BLaER1 treated with 17β-estradiol and CSF1 and Interleukin-3, amounts not matched to agents 10 nM and 100 nM (cell line): ENCODE measurements at regions not wholly inside any gene's neighbourhood (a gene's known extent, or its start where the extent isn't known, plus 50 kb on each side); places are given as distances from the start of the nearest gene placed in this dataset.

Experiments used
- H3K27ac ChIP-seq, 11 experiments: shearing (Covaris generic); formaldehyde crosslinking; 2 replicates each; pipeline ENCODE4 v1.8.1; 2022
- H3K27me3 ChIP-seq, 11 experiments: shearing (Covaris generic); formaldehyde crosslinking; 2 replicates each; pipeline ENCODE4 v1.8.1; 2022
- H3K36me3 ChIP-seq, 11 experiments: shearing (Covaris generic); formaldehyde crosslinking; 2 replicates each; pipeline ENCODE4 v1.8.1; 2022
- H3K4me1 ChIP-seq, 10 experiments: shearing (Covaris generic); formaldehyde crosslinking; 2 replicates each; pipeline ENCODE4 v1.8.1; 2022
- H3K4me2 ChIP-seq, 11 experiments: shearing (Covaris generic); formaldehyde crosslinking; 2 replicates each; pipeline ENCODE4 v1.8.1; 2022
- H3K4me3 ChIP-seq, 10 experiments: shearing (Covaris generic); formaldehyde crosslinking; 2 replicates each; pipeline ENCODE4 v1.8.1; 2022
- H3K9ac ChIP-seq, 11 experiments: shearing (Covaris generic); formaldehyde crosslinking; 2 replicates each; pipeline ENCODE4 v1.8.1; 2022
- H3K9me3 ChIP-seq, 11 experiments: shearing (Covaris generic); formaldehyde crosslinking; replicated peaks in 1 of 11; 2 replicates each; pipeline ENCODE4 v1.8.1; 2022
- H4K20me1 ChIP-seq, 11 experiments: shearing (Covaris generic); formaldehyde crosslinking; 2 replicates each; pipeline ENCODE4 v1.8.1; 2022
- Cebpa-rat ChIP-seq, 11 experiments: shearing (Covaris generic); IDR thresholded peaks; 2 replicates each; pipeline ENCODE4 v1.8.1; 2022

DNA sequence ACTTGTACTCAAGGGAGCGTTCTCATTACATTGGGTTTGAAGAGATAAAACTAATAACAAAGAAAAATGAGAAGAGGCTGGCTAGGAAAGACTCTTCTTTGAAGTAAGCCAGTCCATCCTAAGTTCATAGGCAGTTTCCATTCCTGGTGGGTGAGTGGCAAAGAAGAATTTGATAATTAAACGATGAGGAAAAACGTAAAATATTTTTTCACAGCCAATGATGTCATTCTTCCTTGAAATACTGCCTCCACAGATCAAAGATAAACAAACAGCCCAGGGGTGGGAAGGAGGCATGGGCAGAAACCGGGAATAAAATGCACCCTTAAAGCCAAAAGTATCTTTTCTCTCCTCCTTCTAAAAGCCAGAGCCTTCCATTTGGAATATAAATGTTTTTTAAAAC is 346.6 kb downstream of the PMP22 start:
- H3K9ac ChIP-seq, result no peak overlapping the region
- no peak overlapping the region for H3K4me2 ChIP-seq

DNA sequence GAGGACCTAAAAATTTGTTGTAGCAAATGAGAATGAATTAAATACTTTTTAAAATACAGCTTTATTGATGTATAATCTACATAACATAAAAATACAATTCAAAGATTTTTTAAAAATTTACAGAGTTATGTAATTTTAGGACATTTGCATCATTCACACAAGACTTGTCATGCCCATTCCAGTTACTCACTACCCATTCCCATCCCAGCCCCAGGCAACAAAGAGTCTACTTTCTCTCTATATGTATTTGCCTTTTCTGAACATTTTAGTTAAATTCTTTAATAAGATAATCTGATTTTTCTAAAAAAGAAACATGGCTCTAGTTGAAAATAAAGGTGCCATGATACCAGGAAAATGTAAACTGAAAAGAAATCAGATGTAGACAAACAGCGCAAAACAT is 354.2 kb downstream of the PMP22 start:
- H3K27ac ChIP-seq, result no peak overlapping the region
- H3K36me3 ChIP-seq, result no peaks in the 10 kb centered on the region
- H3K9ac ChIP-seq, result no peak overlapping the region
- H3K4me3 ChIP-seq, result no peak overlapping the region
- H3K4me2 ChIP-seq, result no peak overlapping the region
- peaks cover 7 to 33% (median 13%) of the 10 kb centered on the region in 11 experiments; a peak in 21 of 22 replicates for H3K9me3 ChIP-seq
- no peaks in the 10 kb centered on the region for H4K20me1 ChIP-seq
- no peak for TF ChIP-seq Cebpa-rat (IDR thresholded peaks at IDR 0.05)
- H3K4me1 ChIP-seq, result peaks cover 0 to 4% (median 0%) of the 10 kb centered on the region in 10 experiments; a peak in 1 of 20 replicates
- no peaks in the 10 kb centered on the region for H3K27me3 ChIP-seq

More for the DNA sequence above, 346.6 kb downstream of the PMP22 start:
- no peaks in the 10 kb centered on the region for H3K36me3 ChIP-seq
- H4K20me1 ChIP-seq, result no peaks in the 10 kb centered on the region
- no peak for TF ChIP-seq Cebpa-rat (IDR thresholded peaks at IDR 0.05)
- H3K27ac ChIP-seq, result no peak overlapping the region
- no peaks in the 10 kb centered on the region for H3K27me3 ChIP-seq
- H3K4me3 ChIP-seq, result no peak overlapping the region
- H3K4me1 ChIP-seq, result no peaks in the 10 kb centered on the region
- peaks cover 15 to 38% (median 22%) of the 10 kb centered on the region in 11 experiments for H3K9me3 ChIP-seq

DNA sequence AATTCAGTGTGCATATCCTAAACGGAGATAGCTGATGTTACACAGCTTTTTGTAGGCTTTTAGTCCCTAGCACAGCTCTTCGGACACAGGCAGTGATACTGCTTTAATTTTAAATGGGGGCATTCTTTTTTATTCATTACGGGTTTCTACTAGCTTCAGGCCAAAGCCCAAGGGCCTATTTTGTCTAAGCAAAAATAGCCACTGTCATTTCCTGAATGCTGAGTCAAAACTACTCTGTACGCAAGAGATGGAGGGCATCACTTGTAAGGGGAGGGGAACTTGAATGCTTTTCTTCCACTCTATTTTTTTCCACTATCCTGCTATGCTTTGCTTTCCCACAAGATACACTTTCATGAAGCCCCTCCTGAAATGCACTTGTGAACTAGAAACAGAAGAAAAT is 360.7 kb downstream of the PMP22 start:
- no peaks in the 10 kb centered on the region for H3K27me3 ChIP-seq
- H3K4me3 ChIP-seq, result no peak overlapping the region
- H3K9ac ChIP-seq, result no peak overlapping the region
- H3K36me3 ChIP-seq, result no peaks in the 10 kb centered on the region
- no peaks in the 10 kb centered on the region for H4K20me1 ChIP-seq
- peak overlapping the region; percentile 40 to 63 (median 52) for H3K4me2 ChIP-seq
- H3K27ac ChIP-seq, result peak overlapping the region in 2 of 11 experiments; percentile 33 to 34; a peak in 4 of 22 replicates
- TF ChIP-seq Cebpa-rat (IDR thresholded peaks at IDR 0.05), result no peak
- peaks cover 7 to 16% (median 11%) of the 10 kb centered on the region in 10 experiments for H3K4me1 ChIP-seq
- peaks cover 4 to 19% (median 5%) of the 10 kb centered on the region in 11 experiments; a peak in 12 of 22 replicates for H3K9me3 ChIP-seq

DNA sequence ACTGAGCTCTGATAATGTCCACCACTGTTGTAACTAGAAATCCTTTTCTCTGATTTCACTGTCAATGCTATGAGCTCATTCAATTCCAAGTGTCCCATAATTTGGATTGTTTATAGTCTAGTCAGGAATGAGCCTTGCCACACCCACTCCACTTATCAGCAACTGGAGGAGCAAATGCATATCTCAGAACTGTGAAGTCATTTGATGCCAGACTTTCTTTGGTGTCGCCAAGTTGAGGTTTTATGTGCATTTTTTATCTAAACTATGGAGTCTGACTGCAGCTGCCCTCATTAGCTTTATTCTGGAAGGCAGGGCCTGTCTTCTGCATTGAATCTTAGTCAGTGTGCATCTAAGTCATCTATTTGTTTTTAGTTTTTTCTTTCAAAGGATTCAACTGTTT is 361.3 kb downstream of the PMP22 start:
- Histone ChIP-seq H4K20me1 (no peaks in the 10 kb centered on the region), H3K36me3 (no peaks in the 10 kb centered on the region), H3K9ac (no peak overlapping the region), H3K4me3 (no peak overlapping the region), H3K9me3 (peaks cover 4 to 22% (median 6%) of the 10 kb centered on the region in 11 experiments; a peak in 13 of 22 replicates), H3K27me3 (no peaks in the 10 kb centered on the region), H3K27ac (peak overlapping the region in 1 of 11 experiments; percentile 33; a peak in 2 of 22 replicates), H3K4me1 (peaks cover 7 to 16% (median 11%) of the 10 kb centered on the region in 10 experiments), H3K4me2 (peak overlapping the region; percentile 40 to 63 (median 52); a peak in 21 of 22 replicates)
- TF ChIP-seq Cebpa-rat (IDR thresholded peaks at IDR 0.05), result no peak

DNA sequence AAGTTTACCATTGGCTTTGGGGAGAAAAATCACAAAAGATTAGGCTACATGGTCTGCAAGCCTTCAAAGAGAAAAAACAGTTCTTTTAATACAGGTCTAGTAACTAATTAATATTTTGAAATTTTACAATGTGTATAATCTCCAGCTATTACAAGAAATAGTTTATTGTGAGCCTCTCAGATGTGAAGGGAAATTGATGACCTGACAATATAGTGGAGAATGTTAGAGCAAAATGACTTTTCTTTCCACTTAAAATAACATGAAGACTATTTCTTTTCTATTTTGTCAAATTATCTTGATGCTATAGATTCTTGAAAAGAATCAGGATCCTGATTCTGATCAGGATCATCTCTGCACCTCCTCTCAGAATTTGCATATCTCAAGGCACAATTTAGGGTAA is 362.3 kb downstream of the PMP22 start:
- TF ChIP-seq Cebpa-rat (IDR thresholded peaks at IDR 0.05), result no peak
- Histone ChIP-seq H3K27ac (no peak overlapping the region), H3K4me2 (no peak overlapping the region), H3K9me3 (peaks cover 6 to 33% (median 15%) of the 10 kb centered on the region in 11 experiments; a peak in 16 of 22 replicates), H3K36me3 (no peaks in the 10 kb centered on the region), H3K4me1 (peaks cover 7 to 16% (median 11%) of the 10 kb centered on the region in 10 experiments), H4K20me1 (no peaks in the 10 kb centered on the region), H3K27me3 (no peaks in the 10 kb centered on the region), H3K9ac (no peak overlapping the region), H3K4me3 (no peak overlapping the region)

DNA sequence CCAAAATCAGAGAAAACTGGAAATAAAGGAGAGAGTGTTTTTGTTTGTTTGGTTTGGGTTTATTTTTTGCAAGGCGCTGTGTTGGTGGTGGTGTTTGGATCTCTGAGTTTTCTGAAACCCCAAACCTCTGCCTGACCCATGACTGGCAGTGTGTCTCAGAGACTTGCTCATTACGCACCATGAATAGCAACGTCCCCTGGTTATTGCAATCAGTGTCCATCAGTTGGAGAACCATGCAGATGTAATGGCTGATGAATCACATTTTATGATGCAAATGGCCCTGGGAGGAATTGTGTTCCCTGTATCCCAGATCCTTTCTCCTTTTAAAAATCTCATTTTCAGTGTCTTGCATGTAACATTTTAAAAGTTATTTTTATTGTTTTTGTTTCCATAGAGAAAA is 362.8 kb downstream of the PMP22 start:
- no peaks in the 10 kb centered on the region for H4K20me1 ChIP-seq
- H3K4me2 ChIP-seq, result no peak overlapping the region
- H3K9ac ChIP-seq, result no peak overlapping the region
- TF ChIP-seq Cebpa-rat (IDR thresholded peaks at IDR 0.05), result no peak
- H3K9me3 ChIP-seq, result peaks cover 6 to 38% (median 15%) of the 10 kb centered on the region in 11 experiments; a peak in 16 of 22 replicates
- H3K4me1 ChIP-seq, result peaks cover 7 to 16% (median 11%) of the 10 kb centered on the region in 10 experiments
- H3K27me3 ChIP-seq, result no peaks in the 10 kb centered on the region
- H3K4me3 ChIP-seq, result no peak overlapping the region
- no peaks in the 10 kb centered on the region for H3K36me3 ChIP-seq
- no peak overlapping the region for H3K27ac ChIP-seq

DNA sequence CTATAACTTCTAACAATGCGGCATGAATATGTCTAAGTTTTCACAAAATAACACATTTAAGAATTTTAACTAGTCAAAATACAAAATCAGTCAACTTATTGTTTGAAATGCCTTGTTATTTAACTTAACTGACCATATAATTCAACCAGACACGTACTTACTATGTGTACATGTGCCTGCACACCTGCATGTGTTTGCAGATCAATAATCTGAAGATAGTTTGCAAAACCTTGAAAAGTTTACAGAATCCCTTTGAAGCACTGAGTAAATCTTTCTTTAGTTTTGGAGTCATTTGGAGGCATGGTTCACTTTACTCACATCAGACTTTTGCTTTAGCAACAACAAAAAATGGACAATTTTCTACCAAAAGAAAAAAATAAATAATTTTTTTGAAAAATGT is 363.8 kb downstream of the PMP22 start:
- no peak overlapping the region for H3K9ac ChIP-seq
- H3K27ac ChIP-seq, result no peak overlapping the region
- H4K20me1 ChIP-seq, result no peaks in the 10 kb centered on the region
- peaks cover 6 to 36% (median 15%) of the 10 kb centered on the region in 11 experiments; a peak in 16 of 22 replicates for H3K9me3 ChIP-seq
- H3K27me3 ChIP-seq, result no peaks in the 10 kb centered on the region
- TF ChIP-seq Cebpa-rat (IDR thresholded peaks at IDR 0.05), result no peak
- peaks cover 7 to 16% (median 11%) of the 10 kb centered on the region in 10 experiments for H3K4me1 ChIP-seq
- no peak overlapping the region for H3K4me2 ChIP-seq
- no peaks in the 10 kb centered on the region for H3K36me3 ChIP-seq
- H3K4me3 ChIP-seq, result no peak overlapping the region

DNA sequence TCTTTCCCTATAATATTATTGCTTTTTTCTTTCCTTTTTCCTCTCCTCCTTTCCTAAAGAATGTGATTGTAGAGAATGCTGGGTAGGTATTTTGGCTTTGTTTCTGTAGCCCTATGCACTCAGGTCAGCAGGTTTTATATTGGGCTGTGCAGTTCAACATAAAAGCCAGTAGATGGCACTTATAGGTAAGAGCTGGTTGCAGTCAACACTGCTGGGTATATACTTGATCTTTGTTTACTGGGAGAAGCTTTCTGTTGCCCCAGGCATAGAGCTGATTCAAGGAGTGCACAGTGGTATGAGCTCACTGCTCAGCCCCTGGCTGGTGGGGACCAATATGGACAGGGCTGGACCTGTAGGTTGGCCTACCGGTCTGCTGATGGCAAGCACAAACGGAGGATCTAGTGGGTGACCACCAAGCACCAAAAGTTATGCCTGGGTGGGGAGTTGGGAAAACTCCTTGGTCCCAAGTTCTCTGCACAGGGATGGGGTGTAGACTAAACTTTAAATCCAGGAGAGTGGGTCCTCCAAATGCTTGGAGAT is 378.9 kb downstream of the PMP22 start:
- no peaks in the 10 kb centered on the region for H3K27me3 ChIP-seq
- peaks cover 42 to 73% (median 52%) of the 10 kb centered on the region in 11 experiments for H3K9me3 ChIP-seq
- TF ChIP-seq Cebpa-rat (IDR thresholded peaks at IDR 0.05), result no peak
- H3K4me1 ChIP-seq, result no peaks in the 10 kb centered on the region
- peaks cover 0 to 7% (median 0%) of the 10 kb centered on the region in 11 experiments; a peak in 1 of 22 replicates for H3K36me3 ChIP-seq
- no peak overlapping the region for H3K27ac ChIP-seq
- H4K20me1 ChIP-seq, result no peaks in the 10 kb centered on the region
- H3K4me2 ChIP-seq, result no peak overlapping the region
- H3K9ac ChIP-seq, result no peak overlapping the region
- H3K4me3 ChIP-seq, result peak overlapping the region in 1 of 10 experiments; percentile 2; a peak in 1 of 20 replicates

DNA sequence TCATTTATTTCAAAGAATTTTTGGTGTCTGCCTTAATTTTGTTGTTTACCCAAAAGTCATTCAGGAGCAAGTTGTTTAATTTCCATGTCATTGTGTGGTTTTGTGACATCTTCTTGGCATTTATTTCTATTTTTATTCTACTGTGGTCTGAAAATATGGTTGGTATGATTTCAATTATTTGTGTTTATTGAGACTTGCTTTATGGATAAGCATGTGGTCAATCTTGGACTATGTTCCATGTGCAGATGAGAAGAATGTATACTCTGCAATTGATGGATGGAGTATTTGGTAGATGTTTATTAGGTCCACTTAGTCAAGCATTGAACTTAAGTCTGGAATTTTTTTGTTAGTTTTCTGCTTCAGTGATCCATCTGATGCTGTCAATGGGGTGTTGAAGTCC is 383.0 kb downstream of the PMP22 start:
- Histone ChIP-seq H3K27me3 (no peaks in the 10 kb centered on the region), H3K36me3 (peaks cover 0 to 6% (median 0%) of the 10 kb centered on the region in 11 experiments; a peak in 1 of 22 replicates), H3K9me3 (peaks cover 33 to 44% (median 37%) of the 10 kb centered on the region in 11 experiments), H3K9ac (no peak overlapping the region), H4K20me1 (no peaks in the 10 kb centered on the region), H3K4me3 (no peak overlapping the region), H3K4me2 (no peak overlapping the region), H3K4me1 (no peaks in the 10 kb centered on the region), H3K27ac (no peak overlapping the region)
- TF ChIP-seq Cebpa-rat (IDR thresholded peaks at IDR 0.05), result no peak
